HS-27A (cell line): ENCODE measurements at regions not wholly inside any gene's neighbourhood (a gene's known extent, or its start where the extent isn't known, plus 50 kb on each side); places are given as distances from the start of the nearest gene placed in this dataset.

ENCODE experiments used
- DNase-seq: peaks from one replicate; pipeline ENCODE4 v3.0.0-alpha.2; 2012; ENCODE audit warnings: low read depth, missing footprints

- no peak for DNase-seq
Measured at GRCh38 chr10:28060031-28060607, 61.2 kb upstream of the ODAD2 start.

GRCh38 chr10:28058746-28059145, 59.9 kb upstream of the ODAD2 start:
- DNase-seq, result no peak

GRCh38 chr10:28054228-28054860, 55.5 kb upstream of the ODAD2 start:
- DNase-seq, result peak; percentile 51

GRCh38 chr10:28049286-28049685, 50.4 kb upstream of the ODAD2 start:
- DNase-seq, result no peak
